Mammary epithelial cell (primary cell): ENCODE measurements at regions not wholly inside any gene's neighbourhood (a gene's known extent, or its start where the extent isn't known, plus 50 kb on each side); places are given as distances from the start of the nearest gene placed in this dataset.

ENCODE experiments used
- CTCF ChIP-seq, 2 donors: IDR thresholded peaks in 1 of 2; conservative IDR thresholded peaks in 1 of 2; 2 replicates each; pipeline ENCODE4 v1.5.1; 2011 to 2012; ENCODE audit warnings: inconsistent platforms in 2 of 2, low read length in 2 of 2, mild to moderate bottlenecking in 2 of 2, control low read depth in 1 of 2, low read depth in 1 of 2; ENCODE audit not compliant: insufficient read depth in 1 of 2; ENCODE audit errors: extremely low read depth in 1 of 2
- EZH2 ChIP-seq: IDR thresholded peaks from 2 replicates; pipeline ENCODE4 v1.6.1; 2012; ENCODE audit warnings: low read length, inconsistent platforms, borderline replicate concordance

DNA sequence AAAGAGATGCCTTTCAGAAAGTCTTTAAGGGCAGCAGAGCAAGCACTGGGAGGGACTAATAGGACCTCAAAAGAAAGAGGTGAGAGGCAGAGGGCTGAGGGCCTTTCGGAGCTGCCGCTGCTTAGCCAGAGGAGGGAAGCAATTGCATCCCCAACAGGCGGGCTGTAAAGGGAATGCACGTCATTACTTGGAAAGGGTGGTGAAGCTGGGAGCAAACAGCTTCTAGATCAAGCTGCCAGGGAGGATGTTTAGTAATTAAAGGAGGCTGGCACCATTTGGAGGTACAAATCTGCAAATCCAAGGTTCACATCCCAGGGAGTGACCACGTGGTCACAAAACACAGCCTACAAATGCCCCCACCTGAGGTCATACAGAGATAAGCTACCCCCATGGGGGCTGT, 429.0 kb upstream of the RBFOX1 start:
- TF ChIP-seq CTCF (conservative IDR thresholded peaks at IDR 0.05 in 1 of 2, IDR thresholded peaks at IDR 0.05 in 1 of 2; ENCODE audit: extremely low read depth in 1 of 2, insufficient read depth in 1 of 2, low read depth in 1 of 2, low read length in 2 of 2), result no peak
- no peak for TF ChIP-seq EZH2
